T-helper 2 cell treated with Interferon-gamma antibody and Interleukin-4, amounts not matched to agents 5 μg/mL and 100 μg/mL, for 36 hours (primary cell): ENCODE measurements at regions not wholly inside any gene's neighbourhood (a gene's known extent, or its start where the extent isn't known, plus 50 kb on each side); places are given as distances from the start of the nearest gene placed in this dataset.
"Not testable (repeated sequence)": the region's sequence is repeated elsewhere in the genome, so short reads cannot be mapped to it uniquely, and the experiment has no call there.

Source experiments
- DNase-seq: peaks from one replicate; pipeline ENCODE4 v3.0.0; 2021; ENCODE audit warnings: low spot score
- H3K27ac Mint-ChIP-seq: one replicate; pipeline ENCODE4 v1.8.0; 2021; ENCODE audit warnings: mild to moderate bottlenecking, mixed read lengths
- H3K27me3 Mint-ChIP-seq: one replicate; pipeline ENCODE4 v1.8.0; 2021; ENCODE audit warnings: low read depth, mixed read lengths
- H3K36me3 Mint-ChIP-seq: one replicate; pipeline ENCODE4 v1.8.0; 2021; ENCODE audit warnings: low read depth, mixed read lengths
- H3K4me1 Mint-ChIP-seq: one replicate; pipeline ENCODE4 v1.8.0; 2021; ENCODE audit warnings: low read depth, mixed read lengths
- H3K4me3 Mint-ChIP-seq: one replicate; pipeline ENCODE4 v1.8.0; 2022; ENCODE audit warnings: mild to moderate bottlenecking, moderate library complexity, mixed read lengths
- H3K9me3 Mint-ChIP-seq: one replicate; pipeline ENCODE4 v1.8.0; 2021; ENCODE audit warnings: mixed read lengths

GRCh38 chr14:38363217-38363616 lies 107.3 kb upstream of the CLEC14A start:
- no peaks in the 10 kb centered on the region for H3K27me3 Mint-ChIP-seq
- H3K36me3 Mint-ChIP-seq: no peaks in the 10 kb centered on the region
- H3K4me3 Mint-ChIP-seq: no peak overlapping the region
- no peak overlapping the region for H3K27ac Mint-ChIP-seq
- DNase-seq: no peak
- peaks cover 3% of the 10 kb centered on the region for H3K9me3 Mint-ChIP-seq
- no peaks in the 10 kb centered on the region for H3K4me1 Mint-ChIP-seq

- Mint-ChIP-seq H3K27me3 (no peaks in the 10 kb centered on the region), H3K4me3 (no peak overlapping the region), H3K4me1 (no peaks in the 10 kb centered on the region), H3K9me3 (no peaks in the 10 kb centered on the region), H3K27ac (no peak overlapping the region), H3K36me3 (no peaks in the 10 kb centered on the region)
- no peak for DNase-seq
Measured at GRCh38 chr14:38357557-38357956, 101.7 kb upstream of the CLEC14A start.

GRCh38 chr14:38355473-38355872 lies 99.6 kb upstream of the CLEC14A start:
- DNase-seq, H3K27me3 Mint-ChIP-seq, H3K4me3 Mint-ChIP-seq, H3K36me3 Mint-ChIP-seq, H3K9me3 Mint-ChIP-seq, H3K27ac Mint-ChIP-seq, H3K4me1 Mint-ChIP-seq: not testable (repeated sequence)

GRCh38 chr14:38350102-38350501 lies 94.2 kb upstream of the CLEC14A start:
- no peaks in the 10 kb centered on the region for H3K27me3 Mint-ChIP-seq
- H3K27ac Mint-ChIP-seq: no peak overlapping the region
- no peaks in the 10 kb centered on the region for H3K36me3 Mint-ChIP-seq
- no peaks in the 10 kb centered on the region for H3K4me1 Mint-ChIP-seq
- no peak overlapping the region for H3K4me3 Mint-ChIP-seq
- DNase-seq: no peak
- H3K9me3 Mint-ChIP-seq: no peaks in the 10 kb centered on the region

- Mint-ChIP-seq H3K4me1 (no peaks in the 10 kb centered on the region), H3K4me3 (no peak overlapping the region)
- DNase-seq: no peak
Measured at GRCh38 chr14:38342803-38343202, 86.9 kb upstream of the CLEC14A start.

GRCh38 chr14:38339696-38340095 lies 83.8 kb upstream of the CLEC14A start:
- Mint-ChIP-seq H3K27me3 (no peaks in the 10 kb centered on the region), H3K4me3 (no peak overlapping the region), H3K27ac (no peak overlapping the region), H3K36me3 (no peaks in the 10 kb centered on the region), H3K4me1 (no peaks in the 10 kb centered on the region), H3K9me3 (no peaks in the 10 kb centered on the region)
- DNase-seq: no peak

More at GRCh38 chr14:38342803-38343202, 86.9 kb upstream of the CLEC14A start:
- Mint-ChIP-seq H3K9me3 (no peaks in the 10 kb centered on the region), H3K27ac (no peak overlapping the region), H3K27me3 (no peaks in the 10 kb centered on the region), H3K36me3 (no peaks in the 10 kb centered on the region)

GRCh38 chr14:38336298-38336697 lies 80.4 kb upstream of the CLEC14A start:
- Mint-ChIP-seq H3K36me3 (no peaks in the 10 kb centered on the region), H3K4me3 (no peak overlapping the region), H3K9me3 (no peaks in the 10 kb centered on the region), H3K27ac (no peak overlapping the region), H3K27me3 (no peaks in the 10 kb centered on the region), H3K4me1 (no peaks in the 10 kb centered on the region)
- DNase-seq: no peak

- Mint-ChIP-seq H3K27me3 (no peaks in the 10 kb centered on the region), H3K9me3 (no peaks in the 10 kb centered on the region), H3K4me1 (no peaks in the 10 kb centered on the region), H3K27ac (no peak overlapping the region), H3K36me3 (no peaks in the 10 kb centered on the region), H3K4me3 (no peak overlapping the region)
- no peak for DNase-seq
Measured at GRCh38 chr14:38330275-38330674, 74.4 kb upstream of the CLEC14A start.

GRCh38 chr14:38329246-38329645 lies 73.4 kb upstream of the CLEC14A start:
- H3K4me1 Mint-ChIP-seq: no peaks in the 10 kb centered on the region
- DNase-seq: no peak
- H3K27ac Mint-ChIP-seq: no peak overlapping the region

GRCh38 chr14:38316922-38317321 lies 61.0 kb upstream of the CLEC14A start:
- DNase-seq: no peak
- Mint-ChIP-seq H3K4me3 (no peak overlapping the region), H3K36me3 (no peaks in the 10 kb centered on the region), H3K4me1 (no peaks in the 10 kb centered on the region), H3K9me3 (no peaks in the 10 kb centered on the region), H3K27ac (no peak overlapping the region), H3K27me3 (no peaks in the 10 kb centered on the region)

More at GRCh38 chr14:38329246-38329645, 73.4 kb upstream of the CLEC14A start:
- Mint-ChIP-seq H3K4me3 (no peak overlapping the region), H3K9me3 (no peaks in the 10 kb centered on the region), H3K36me3 (no peaks in the 10 kb centered on the region), H3K27me3 (no peaks in the 10 kb centered on the region)

GRCh38 chr14:38311655-38312054 lies 55.8 kb upstream of the CLEC14A start:
- no peak for DNase-seq
- Mint-ChIP-seq H3K27me3 (no peaks in the 10 kb centered on the region), H3K4me3 (no peak overlapping the region), H3K36me3 (no peaks in the 10 kb centered on the region), H3K9me3 (no peaks in the 10 kb centered on the region), H3K4me1 (no peaks in the 10 kb centered on the region), H3K27ac (no peak overlapping the region)

- Mint-ChIP-seq H3K36me3 (no peaks in the 10 kb centered on the region), H3K27ac (no peak overlapping the region), H3K4me1 (no peaks in the 10 kb centered on the region), H3K4me3 (no peak overlapping the region), H3K9me3 (no peaks in the 10 kb centered on the region), H3K27me3 (no peaks in the 10 kb centered on the region)
- no peak for DNase-seq
Measured at GRCh38 chr14:38310420-38310995, 54.6 kb upstream of the CLEC14A start.

- no peaks in the 10 kb centered on the region for H3K4me1 Mint-ChIP-seq
- H3K36me3 Mint-ChIP-seq: no peaks in the 10 kb centered on the region
- no peak overlapping the region for H3K4me3 Mint-ChIP-seq
- H3K27me3 Mint-ChIP-seq: no peaks in the 10 kb centered on the region
- DNase-seq: no peak
- no peak overlapping the region for H3K27ac Mint-ChIP-seq
- no peaks in the 10 kb centered on the region for H3K9me3 Mint-ChIP-seq
Measured at GRCh38 chr14:38309522-38310277, 53.8 kb upstream of the CLEC14A start.
